ENCODE measurements at regions not wholly inside any gene's neighbourhood (a gene's known extent, or its start where the extent isn't known, plus 50 kb on each side); places are given as distances from the start of the nearest gene placed in this dataset.

- DNase-seq, result peak; percentile 40 to 59 (median 52)
- Histone ChIP-seq H3K4me1 (ENCODE audit: control insufficient read depth in 5 of 5, insufficient read depth in 5 of 5, low read length in 5 of 5) (peaks cover 0 to 6% (median 0%) of the 10 kb centered on the region in 5 donors), H3K9ac (ENCODE audit: insufficient read depth in 1 of 2, low read length in 2 of 2) (no peak overlapping the region)
These were observed 155.0 kb upstream of the SERP2 start for GRCh38 chr13:44218501-44219240.

GRCh38 chr13:44219577-44220548 is 153.8 kb upstream of the SERP2 start:
- DNase-seq, result no peak

More at GRCh38 chr13:44218501-44219240, 155.0 kb upstream of the SERP2 start:
- 62 to 78% methylated on average over 10 of the region's 10 CpGs for WGBS, 2 donors
- peak; percentile 85 for ATAC-seq (ENCODE audit: insufficient read depth, low FRiP score)
- no peak for TF ChIP-seq CTCF (IDR thresholded peaks at IDR 0.05; ENCODE audit: control extremely low read depth, extremely low read depth)
- Histone ChIP-seq H3K27me3 (ENCODE audit: control insufficient read depth in 3 of 3, insufficient read depth in 3 of 3, low read length in 2 of 3) (no peaks in the 10 kb centered on the region), H3K9me3 (ENCODE audit: control insufficient read depth in 4 of 4, insufficient read depth in 3 of 4, low read length in 3 of 4) (no peaks in the 10 kb centered on the region), H3K36me3 (ENCODE audit: control insufficient read depth in 4 of 4, insufficient read depth in 4 of 4, low read length in 4 of 4) (no peaks in the 10 kb centered on the region), H3K27ac (ENCODE audit: low read depth in 1 of 2, low read length in 1 of 2) (peak overlapping the region in 1 of 2 donors; percentile 55), H3K4me3 (no peak overlapping the region)

GRCh38 chr13:44220948-44221347 is 152.7 kb upstream of the SERP2 start:
- ATAC-seq (ENCODE audit: insufficient read depth, low FRiP score) (no peak), DNase-seq (no peak)
- Histone ChIP-seq H3K27me3 (ENCODE audit: control insufficient read depth in 3 of 3, insufficient read depth in 3 of 3, low read length in 2 of 3) (no peaks in the 10 kb centered on the region), H3K4me1 (ENCODE audit: control insufficient read depth in 5 of 5, insufficient read depth in 5 of 5, low read length in 5 of 5) (peaks cover 0 to 7% (median 4%) of the 10 kb centered on the region in 5 donors), H3K9ac (ENCODE audit: insufficient read depth in 1 of 2, low read length in 2 of 2) (no peak overlapping the region), H3K9me3 (ENCODE audit: control insufficient read depth in 4 of 4, insufficient read depth in 3 of 4, low read length in 3 of 4) (no peaks in the 10 kb centered on the region), H3K36me3 (ENCODE audit: control insufficient read depth in 4 of 4, insufficient read depth in 4 of 4, low read length in 4 of 4) (no peaks in the 10 kb centered on the region), H3K27ac (ENCODE audit: low read depth in 1 of 2, low read length in 1 of 2) (no peak overlapping the region), H3K4me3 (no peak overlapping the region)
- no peak for TF ChIP-seq CTCF (IDR thresholded peaks at IDR 0.05; ENCODE audit: control extremely low read depth, extremely low read depth)
- WGBS, 2 donors, result 56 to 81% methylated on average over 3 of the region's 3 CpGs

More at GRCh38 chr13:44219577-44220548, 153.8 kb upstream of the SERP2 start:
- peaks cover 0 to 6% (median 3%) of the 10 kb centered on the region in 5 donors for H3K4me1 ChIP-seq (ENCODE audit: control insufficient read depth in 5 of 5, insufficient read depth in 5 of 5, low read length in 5 of 5)
- no peak for TF ChIP-seq CTCF (IDR thresholded peaks at IDR 0.05; ENCODE audit: control extremely low read depth, extremely low read depth)
- H3K9me3 ChIP-seq (ENCODE audit: control insufficient read depth in 4 of 4, insufficient read depth in 3 of 4, low read length in 3 of 4), result no peaks in the 10 kb centered on the region
- H3K27me3 ChIP-seq (ENCODE audit: control insufficient read depth in 3 of 3, insufficient read depth in 3 of 3, low read length in 2 of 3), result no peaks in the 10 kb centered on the region
- ATAC-seq (ENCODE audit: insufficient read depth, low FRiP score), result no peak
- H3K4me3 ChIP-seq, result no peak overlapping the region
- WGBS, 2 donors, result 80 to 90% methylated on average over 13 of the region's 13 CpGs
- H3K36me3 ChIP-seq (ENCODE audit: control insufficient read depth in 4 of 4, insufficient read depth in 4 of 4, low read length in 4 of 4), result no peaks in the 10 kb centered on the region
- peak overlapping the region in 1 of 2 donors; percentile 55 for H3K27ac ChIP-seq (ENCODE audit: low read depth in 1 of 2, low read length in 1 of 2)
- no peak overlapping the region for H3K9ac ChIP-seq (ENCODE audit: insufficient read depth in 1 of 2, low read length in 2 of 2)
